ENCODE measurements at regions not wholly inside any gene's neighbourhood (a gene's known extent, or its start where the extent isn't known, plus 50 kb on each side); places are given as distances from the start of the nearest gene placed in this dataset.
A peak's percentile ranks its signal among the peaks of the same experiment; 100 is the strongest.

DNA sequence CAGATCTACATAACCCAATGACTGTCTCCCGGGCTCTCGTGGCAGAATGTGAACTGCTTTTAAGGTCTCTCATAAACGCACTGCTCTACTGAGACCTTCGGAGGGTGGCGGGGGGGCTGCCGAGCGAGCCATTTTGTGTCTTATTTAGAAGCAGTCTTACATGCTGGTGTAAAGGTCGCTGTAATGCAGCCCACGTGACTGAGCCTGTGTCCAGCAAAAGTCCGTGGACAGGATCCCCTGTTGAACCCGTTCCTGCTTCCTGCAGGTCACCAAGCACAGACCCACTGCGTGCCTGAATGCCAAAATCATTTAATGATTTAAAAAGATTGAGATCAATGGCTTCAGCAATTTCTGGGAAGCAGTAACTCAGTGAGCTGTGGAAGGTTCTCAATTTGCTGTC lies 415.9 kb downstream of the BCOR start:
- TF ChIP-seq EP300 (IDR thresholded peaks at IDR 0.05; ENCODE audit: low read depth) (no peak), POLR2AphosphoS5 (IDR thresholded peaks at IDR 0.05) (no peak), POLR2A (IDR thresholded peaks at IDR 0.05) (no peak)
- TF ChIP-seq, protein P1, sequence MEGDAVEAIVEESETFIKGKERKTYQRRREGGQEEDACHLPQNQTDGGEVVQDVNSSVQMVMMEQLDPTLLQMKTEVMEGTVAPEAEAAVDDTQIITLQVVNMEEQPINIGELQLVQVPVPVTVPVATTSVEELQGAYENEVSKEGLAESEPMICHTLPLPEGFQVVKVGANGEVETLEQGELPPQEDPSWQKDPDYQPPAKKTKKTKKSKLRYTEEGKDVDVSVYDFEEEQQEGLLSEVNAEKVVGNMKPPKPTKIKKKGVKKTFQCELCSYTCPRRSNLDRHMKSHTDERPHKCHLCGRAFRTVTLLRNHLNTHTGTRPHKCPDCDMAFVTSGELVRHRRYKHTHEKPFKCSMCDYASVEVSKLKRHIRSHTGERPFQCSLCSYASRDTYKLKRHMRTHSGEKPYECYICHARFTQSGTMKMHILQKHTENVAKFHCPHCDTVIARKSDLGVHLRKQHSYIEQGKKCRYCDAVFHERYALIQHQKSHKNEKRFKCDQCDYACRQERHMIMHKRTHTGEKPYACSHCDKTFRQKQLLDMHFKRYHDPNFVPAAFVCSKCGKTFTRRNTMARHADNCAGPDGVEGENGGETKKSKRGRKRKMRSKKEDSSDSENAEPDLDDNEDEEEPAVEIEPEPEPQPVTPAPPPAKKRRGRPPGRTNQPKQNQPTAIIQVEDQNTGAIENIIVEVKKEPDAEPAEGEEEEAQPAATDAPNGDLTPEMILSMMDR (IDR thresholded peaks at IDR 0.05), result no peak
- no peaks in the 10 kb centered on the region for H3K27me3 ChIP-seq
- no peaks in the 10 kb centered on the region for H3K4me1 ChIP-seq
- no peak for DNase-seq
- 77% methylated on average over 12 of the region's 12 CpGs; no CpG with 5 or more reads in 1 of the 2 donors for WGBS, 2 donors (ENCODE audit: low coverage in 1 of 2)
- H3K27ac ChIP-seq, result no peak overlapping the region
- H3K9me3 ChIP-seq, result no peaks in the 10 kb centered on the region
- in situ Hi-C loops (cut with MboI; ENCODE audit: low pct_ligation_motif_present in 1 of 4, low pct_unique_long_range_greater_than_20kb in 1 of 4, low sequenced_read_pairs in 3 of 4) (no loop called here), intact Hi-C loops (cut with DNase I; ENCODE audit: low total_unique reads) (no loop called here)
- H3K4me3 ChIP-seq, result no peak overlapping the region
- H3K36me3 ChIP-seq, result no peaks in the 10 kb centered on the region

DNA sequence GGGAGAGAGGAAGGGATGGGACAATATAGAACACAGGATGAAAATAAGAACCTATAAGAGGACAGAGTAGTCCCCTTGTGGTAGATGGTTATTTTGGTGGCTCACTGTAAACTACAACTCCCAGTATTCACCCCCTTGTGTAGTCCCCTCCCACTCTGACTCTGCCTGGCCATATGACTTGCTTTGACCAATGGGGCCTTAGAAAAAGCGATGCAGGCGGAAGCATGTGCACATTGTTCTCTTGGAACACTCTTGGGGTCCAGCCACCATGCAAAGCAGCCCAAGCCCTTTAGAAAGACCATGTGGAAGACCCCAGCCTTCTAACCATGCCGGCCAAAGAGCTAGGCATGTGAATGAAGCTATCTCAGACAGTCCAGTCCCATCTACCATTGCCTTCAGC lies 415.0 kb downstream of the BCOR start:
- H3K9me3 ChIP-seq, result no peaks in the 10 kb centered on the region
- TF ChIP-seq POLR2AphosphoS5 (IDR thresholded peaks at IDR 0.05) (no peak), EP300 (IDR thresholded peaks at IDR 0.05; ENCODE audit: low read depth) (no peak), POLR2A (IDR thresholded peaks at IDR 0.05) (no peak)
- TF ChIP-seq, protein P1 (IDR thresholded peaks at IDR 0.05), result no peak
- H3K4me1 ChIP-seq, result no peaks in the 10 kb centered on the region
- intact Hi-C loops (cut with DNase I; ENCODE audit: low total_unique reads) (no loop called here), in situ Hi-C loops (cut with MboI; ENCODE audit: low pct_ligation_motif_present in 1 of 4, low pct_unique_long_range_greater_than_20kb in 1 of 4, low sequenced_read_pairs in 3 of 4) (no loop called here)
- no peaks in the 10 kb centered on the region for H3K27me3 ChIP-seq
- H3K4me3 ChIP-seq, result no peak overlapping the region
- H3K27ac ChIP-seq, result no peak overlapping the region
- H3K36me3 ChIP-seq, result no peaks in the 10 kb centered on the region
- WGBS, 2 donors (ENCODE audit: low coverage in 1 of 2), result 94% methylated on average over 3 of the region's 3 CpGs; no CpG with 5 or more reads in 1 of the 2 donors
- no peak for DNase-seq

DNA sequence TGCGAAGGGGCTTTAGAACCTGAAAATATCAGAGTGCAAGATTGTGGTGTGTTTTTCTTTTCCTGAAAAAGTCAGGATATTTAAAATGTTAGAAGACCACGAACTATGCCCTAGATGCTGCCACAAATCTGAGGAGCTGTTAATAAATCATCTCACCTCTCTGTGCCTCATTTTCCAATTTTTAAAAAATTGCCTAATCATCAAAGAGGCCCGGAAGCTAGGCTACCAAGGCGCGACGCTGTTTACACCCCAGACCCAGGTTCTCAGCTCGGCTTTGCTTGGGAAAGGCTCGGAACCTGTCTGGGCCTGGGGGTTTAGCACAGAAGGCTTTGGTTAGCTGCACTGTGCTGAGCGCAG lies 409.6 kb downstream of the BCOR start:
- Histone ChIP-seq H3K4me1 (peaks cover 0 to 17% (median 11%) of the 10 kb centered on the region in 4 donors), H3K36me3 (no peaks in the 10 kb centered on the region), H3K9me3 (no peaks in the 10 kb centered on the region), H3K27me3 (no peaks in the 10 kb centered on the region), H3K27ac (peak overlapping the region; percentile 53 to 72 (median 58)), H3K4me3 (peak overlapping the region in 2 of 4 donors; percentile 34 to 49)
- 65% methylated on average over 9 of the region's 9 CpGs; no CpG with 5 or more reads in 1 of the 2 donors for WGBS, 2 donors (ENCODE audit: low coverage in 1 of 2)
- in situ Hi-C loops (cut with MboI; ENCODE audit: low pct_ligation_motif_present in 1 of 4, low pct_unique_long_range_greater_than_20kb in 1 of 4, low sequenced_read_pairs in 3 of 4) (no loop called here), intact Hi-C loops (cut with DNase I; ENCODE audit: low total_unique reads) (no loop called here)
- TF ChIP-seq, protein P1 (IDR thresholded peaks at IDR 0.05), result no peak
- no peak for TF ChIP-seq POLR2AphosphoS5 (IDR thresholded peaks at IDR 0.05)
- no peak for TF ChIP-seq EP300 (IDR thresholded peaks at IDR 0.05; ENCODE audit: low read depth)
- no peak for TF ChIP-seq POLR2A (IDR thresholded peaks at IDR 0.05)
- DNase-seq, result no peak

DNA sequence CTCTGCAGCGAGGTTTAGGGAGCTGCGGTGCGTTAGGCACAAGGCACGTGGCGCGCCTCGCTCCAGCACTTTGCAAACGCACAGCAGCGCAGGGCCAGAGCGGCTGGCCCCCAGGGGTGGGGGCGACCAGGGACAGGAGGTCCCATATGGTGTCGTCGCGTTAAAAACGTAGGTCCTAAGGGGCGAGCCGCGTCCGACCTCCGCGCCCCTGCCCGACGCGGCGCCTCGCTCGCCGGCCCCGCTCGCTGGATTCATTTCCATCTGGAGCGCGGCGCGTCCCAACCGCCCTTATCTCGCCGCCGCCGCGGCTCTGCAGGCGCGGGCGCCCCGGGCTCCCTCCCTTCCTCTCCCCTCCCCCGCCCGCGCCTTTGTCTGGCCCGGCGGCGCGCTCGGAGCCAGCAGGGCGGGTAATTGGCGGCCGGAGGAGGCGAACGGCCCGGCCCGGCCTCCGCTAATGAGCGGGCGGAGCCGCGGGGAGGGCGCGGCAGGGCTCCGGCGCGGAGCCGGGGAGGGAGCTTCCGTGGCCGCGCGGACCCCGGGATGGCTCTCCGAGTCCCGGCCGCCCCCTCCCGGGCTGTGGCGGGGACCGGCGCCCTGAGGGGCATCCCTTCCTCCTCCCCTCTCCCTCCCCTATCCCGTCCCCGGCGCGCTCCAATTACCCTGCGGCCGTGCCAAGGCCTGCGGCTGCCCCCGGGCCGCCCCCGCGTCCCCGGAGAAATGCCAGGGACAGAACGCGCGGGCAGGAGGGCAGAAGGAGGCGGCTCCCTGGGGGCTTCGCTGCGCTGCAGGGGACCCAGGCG lies 409.0 kb downstream of the BCOR start:
- TF ChIP-seq POLR2A (IDR thresholded peaks at IDR 0.05) (peak; percentile 12), POLR2AphosphoS5 (IDR thresholded peaks at IDR 0.05) (peak; percentile 11 to 22 (median 14)), EP300 (IDR thresholded peaks at IDR 0.05; ENCODE audit: low read depth) (no peak)
- TF ChIP-seq, protein P1 (IDR thresholded peaks at IDR 0.05), result no peak
- peak overlapping the region; percentile 53 to 72 (median 58) for H3K27ac ChIP-seq
- DNase-seq, result peak; percentile 68
- no peaks in the 10 kb centered on the region for H3K27me3 ChIP-seq
- in situ Hi-C loops (cut with MboI; ENCODE audit: low pct_ligation_motif_present in 1 of 4, low pct_unique_long_range_greater_than_20kb in 1 of 4, low sequenced_read_pairs in 3 of 4), result no loop called here
- intact Hi-C loops (cut with DNase I; ENCODE audit: low total_unique reads), result no loop called here
- no peaks in the 10 kb centered on the region for H3K9me3 ChIP-seq
- H3K36me3 ChIP-seq, result no peaks in the 10 kb centered on the region
- H3K4me3 ChIP-seq, result peak overlapping the region; percentile 14 to 49 (median 33)
- WGBS, 2 donors (ENCODE audit: low coverage in 1 of 2), result 49% methylated on average over 76 of the region's 101 CpGs; no CpG with 5 or more reads in 1 of the 2 donors
- H3K4me1 ChIP-seq, result peaks cover 0 to 17% (median 11%) of the 10 kb centered on the region in 4 donors

Measured in transverse colon (tissue), 4 donors.